22Rv1 (cell line): ENCODE measurements at regions not wholly inside any gene's neighbourhood (a gene's known extent, or its start where the extent isn't known, plus 50 kb on each side); places are given as distances from the start of the nearest gene placed in this dataset.

Source experiments
- ZFX ChIP-seq: fragments of 450-650 bp; IDR thresholded peaks from 2 replicates; pipeline ENCODE4 v1.6.1; 2017; ENCODE audit warnings: antibody characterized with exemption, borderline replicate concordance
- TF ChIP-seq, protein P1 (sequence below): fragments of 450-650 bp; IDR thresholded peaks from 2 replicates; pipeline ENCODE4 v1.5.1; 2017; ENCODE audit warnings: mild to moderate bottlenecking

DNA sequence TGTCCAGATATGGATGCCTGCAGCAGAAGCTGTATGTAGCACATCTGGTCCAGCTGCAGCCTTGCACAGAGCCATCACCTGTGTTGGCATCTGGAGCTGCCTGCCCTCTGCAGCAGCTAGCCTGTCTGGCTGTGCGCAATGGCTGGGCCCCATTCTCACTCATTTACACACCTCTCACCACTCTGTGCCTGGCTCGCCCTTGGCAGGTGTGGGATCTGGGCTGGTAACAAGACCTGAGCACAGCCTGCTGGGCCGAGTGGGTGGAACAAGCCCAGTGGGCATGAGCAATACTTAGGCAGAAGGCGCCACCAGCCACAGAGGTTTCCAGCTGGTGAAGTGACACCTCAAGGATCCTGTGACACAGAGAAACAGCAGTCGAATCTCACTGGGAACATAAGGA, 714.1 kb downstream of the NUP35 start:
- TF ChIP-seq, protein P1, sequence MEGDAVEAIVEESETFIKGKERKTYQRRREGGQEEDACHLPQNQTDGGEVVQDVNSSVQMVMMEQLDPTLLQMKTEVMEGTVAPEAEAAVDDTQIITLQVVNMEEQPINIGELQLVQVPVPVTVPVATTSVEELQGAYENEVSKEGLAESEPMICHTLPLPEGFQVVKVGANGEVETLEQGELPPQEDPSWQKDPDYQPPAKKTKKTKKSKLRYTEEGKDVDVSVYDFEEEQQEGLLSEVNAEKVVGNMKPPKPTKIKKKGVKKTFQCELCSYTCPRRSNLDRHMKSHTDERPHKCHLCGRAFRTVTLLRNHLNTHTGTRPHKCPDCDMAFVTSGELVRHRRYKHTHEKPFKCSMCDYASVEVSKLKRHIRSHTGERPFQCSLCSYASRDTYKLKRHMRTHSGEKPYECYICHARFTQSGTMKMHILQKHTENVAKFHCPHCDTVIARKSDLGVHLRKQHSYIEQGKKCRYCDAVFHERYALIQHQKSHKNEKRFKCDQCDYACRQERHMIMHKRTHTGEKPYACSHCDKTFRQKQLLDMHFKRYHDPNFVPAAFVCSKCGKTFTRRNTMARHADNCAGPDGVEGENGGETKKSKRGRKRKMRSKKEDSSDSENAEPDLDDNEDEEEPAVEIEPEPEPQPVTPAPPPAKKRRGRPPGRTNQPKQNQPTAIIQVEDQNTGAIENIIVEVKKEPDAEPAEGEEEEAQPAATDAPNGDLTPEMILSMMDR, result no peak
- TF ChIP-seq ZFX, result no peak
